IPS DF 6.9 (cell line): ENCODE measurements at regions not wholly inside any gene's neighbourhood (a gene's known extent, or its start where the extent isn't known, plus 50 kb on each side); places are given as distances from the start of the nearest gene placed in this dataset.

Experiments
- DNase-seq: peaks from one replicate; pipeline ENCODE4 v3.0.0-alpha.2; 2013; ENCODE audit warnings: low read depth, low spot score
- H3K27ac ChIP-seq: one replicate; pipeline ENCODE4 v1.5.1; 2013; ENCODE audit warnings: low read length, control low read depth
- H3K27me3 ChIP-seq: 2 replicates; pipeline ENCODE4 v1.6.1; 2013; ENCODE audit warnings: mild to moderate bottlenecking, low read length; ENCODE audit not compliant: control insufficient read depth, insufficient read depth
- H3K36me3 ChIP-seq: 2 replicates; pipeline ENCODE4 v1.6.1; 2013; ENCODE audit warnings: low read length; ENCODE audit not compliant: control insufficient read depth, insufficient read depth
- H3K4me1 ChIP-seq: 2 replicates; pipeline ENCODE4 v1.6.1; 2013; ENCODE audit warnings: low read length; ENCODE audit not compliant: control insufficient read depth, insufficient read depth
- H3K4me3 ChIP-seq: 2 replicates; pipeline ENCODE4 v1.5.1; 2013; ENCODE audit warnings: mild to moderate bottlenecking, low read length
- H3K9me3 ChIP-seq: 2 replicates; pipeline ENCODE4 v1.6.1; 2013; ENCODE audit warnings: low read length, inconsistent platforms; ENCODE audit not compliant: control insufficient read depth, insufficient read depth
- WGBS: extraction: QIAGEN DNeasy Blood & Tissue Kit; methylation state at CpG from one replicate; pipeline ENCODE4 v1.1.7; 2013; ENCODE audit warnings: mixed read lengths, missing lambda C conversion rate; ENCODE audit not compliant: insufficient read length, insufficient coverage; 5-methylcytosine and 5-hydroxymethylcytosine counted together

- H3K27me3 ChIP-seq, result no peaks in the 10 kb centered on the region
- H3K4me3 ChIP-seq, result no peak overlapping the region
- H3K4me1 ChIP-seq, result peaks cover 4% of the 10 kb centered on the region
- H3K36me3 ChIP-seq, result no peaks in the 10 kb centered on the region
- no CpG with 5 or more reads among the region's 1 CpG for WGBS
- no peaks in the 10 kb centered on the region for H3K9me3 ChIP-seq
- DNase-seq, result no peak
- H3K27ac ChIP-seq, result no peak overlapping the region
These were observed 154.9 kb upstream of the PJA1 start for GRCh38 chrX:69320116-69320515.

- no peak for DNase-seq
- no peaks in the 10 kb centered on the region for H3K27me3 ChIP-seq
- H3K9me3 ChIP-seq, result no peaks in the 10 kb centered on the region
- H3K27ac ChIP-seq, result no peak overlapping the region
- whole genome bisulfite sequencing, result no CpG with 5 or more reads among the region's 7 CpGs
- peaks cover 6% of the 10 kb centered on the region for H3K4me1 ChIP-seq
- H3K4me3 ChIP-seq, result no peak overlapping the region
- no peaks in the 10 kb centered on the region for H3K36me3 ChIP-seq
These were observed 154.1 kb upstream of the PJA1 start for GRCh38 chrX:69319376-69319775.

GRCh38 chrX:69318651-69319340 is 153.5 kb upstream of the PJA1 start:
- WGBS, result no CpG with 5 or more reads among the region's 5 CpGs
- Histone ChIP-seq H3K27ac (no peak overlapping the region), H3K27me3 (no peaks in the 10 kb centered on the region), H3K4me3 (no peak overlapping the region), H3K9me3 (no peaks in the 10 kb centered on the region), H3K4me1 (peaks cover 6% of the 10 kb centered on the region), H3K36me3 (no peaks in the 10 kb centered on the region)
- DNase-seq, result no peak

GRCh38 chrX:69317721-69318120 is 152.5 kb upstream of the PJA1 start:
- Histone ChIP-seq H3K27ac (no peak overlapping the region), H3K4me1 (peaks cover 6% of the 10 kb centered on the region), H3K9me3 (no peaks in the 10 kb centered on the region), H3K4me3 (no peak overlapping the region), H3K36me3 (no peaks in the 10 kb centered on the region), H3K27me3 (no peaks in the 10 kb centered on the region)
- no CpG with 5 or more reads among the region's 2 CpGs for WGBS
- no peak for DNase-seq

- no peaks in the 10 kb centered on the region for H3K27me3 ChIP-seq
- H3K4me3 ChIP-seq, result no peak overlapping the region
- no peak for DNase-seq
- no peak overlapping the region for H3K27ac ChIP-seq
- no peaks in the 10 kb centered on the region for H3K9me3 ChIP-seq
- no CpG with 5 or more reads among the region's 20 CpGs for WGBS
- H3K4me1 ChIP-seq, result peaks cover 6% of the 10 kb centered on the region
- H3K36me3 ChIP-seq, result no peaks in the 10 kb centered on the region
These were observed 149.4 kb upstream of the PJA1 start for GRCh38 chrX:69314436-69315348.

GRCh38 chrX:69313617-69314290 is 148.5 kb upstream of the PJA1 start:
- Histone ChIP-seq H3K4me3 (no peak overlapping the region), H3K27ac (no peak overlapping the region), H3K27me3 (no peaks in the 10 kb centered on the region), H3K4me1 (peaks cover 6% of the 10 kb centered on the region), H3K36me3 (no peaks in the 10 kb centered on the region), H3K9me3 (no peaks in the 10 kb centered on the region)
- no CpG with 5 or more reads among the region's 6 CpGs for WGBS
- DNase-seq, result no peak

GRCh38 chrX:69311936-69312670 is 146.8 kb upstream of the PJA1 start:
- no peak for DNase-seq
- Histone ChIP-seq H3K27me3 (no peaks in the 10 kb centered on the region), H3K27ac (no peak overlapping the region), H3K4me3 (no peak overlapping the region), H3K4me1 (peaks cover 6% of the 10 kb centered on the region), H3K36me3 (no peaks in the 10 kb centered on the region), H3K9me3 (no peaks in the 10 kb centered on the region)
- WGBS, result no CpG with 5 or more reads among the region's 11 CpGs

GRCh38 chrX:69309074-69309792 is 144.0 kb upstream of the PJA1 start:
- DNase-seq, result no peak
- no CpG with 5 or more reads among the region's 7 CpGs for WGBS
- no peak overlapping the region for H3K27ac ChIP-seq
- no peaks in the 10 kb centered on the region for H3K27me3 ChIP-seq
- H3K36me3 ChIP-seq, result no peaks in the 10 kb centered on the region
- H3K4me3 ChIP-seq, result no peak overlapping the region
- peaks cover 3% of the 10 kb centered on the region for H3K4me1 ChIP-seq
- H3K9me3 ChIP-seq, result no peaks in the 10 kb centered on the region

- H3K4me3 ChIP-seq, result no peak overlapping the region
- no CpG with 5 or more reads among the region's 10 CpGs for WGBS
- no peaks in the 10 kb centered on the region for H3K9me3 ChIP-seq
- 0 out of 2 replicates have a peak, but pooled peaks cover 3% of the 10 kb centered on the region for H3K4me1 ChIP-seq
- no peaks in the 10 kb centered on the region for H3K36me3 ChIP-seq
- no peak overlapping the region for H3K27ac ChIP-seq
- DNase-seq, result no peak
- no peaks in the 10 kb centered on the region for H3K27me3 ChIP-seq
These were observed 142.5 kb upstream of the PJA1 start for GRCh38 chrX:69307756-69308155.
